ENCODE measurements at regions not wholly inside any gene's neighbourhood (a gene's known extent, or its start where the extent isn't known, plus 50 kb on each side); places are given as distances from the start of the nearest gene placed in this dataset.

DNA sequence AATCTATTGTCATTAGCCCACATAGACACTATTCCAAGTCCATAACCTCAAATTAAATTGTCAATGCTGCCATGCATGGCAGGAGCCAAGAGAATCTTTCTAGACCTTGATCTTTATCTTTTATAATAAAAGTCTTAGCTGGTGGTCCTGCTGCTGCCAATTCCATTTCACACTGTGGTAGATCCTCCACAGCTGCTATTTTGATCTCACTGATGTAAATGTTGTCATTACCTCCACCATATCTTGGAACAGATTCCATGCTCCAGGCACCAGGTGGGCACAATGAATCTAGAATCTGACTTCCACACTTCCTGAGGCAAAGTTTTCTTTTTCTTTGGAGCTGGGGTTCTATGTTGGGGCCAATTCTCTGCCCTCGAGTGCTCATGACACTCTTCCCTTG lies 161.2 kb downstream of the TMTC3 start:
- no peak for DNase-seq
- Mint-ChIP-seq H3K27ac (ENCODE audit: unreplicated experiment) (no peak overlapping the region), H3K9me3 (ENCODE audit: unreplicated experiment) (no peaks in the 10 kb centered on the region), H3K27me3 (ENCODE audit: insufficient read depth, unreplicated experiment) (peaks cover 5% of the 10 kb centered on the region), H3K4me3 (ENCODE audit: unreplicated experiment) (no peak overlapping the region), H3K4me1 (ENCODE audit: low read depth, unreplicated experiment) (peaks cover 15% of the 10 kb centered on the region), H3K36me3 (ENCODE audit: insufficient read depth, unreplicated experiment) (no peaks in the 10 kb centered on the region)
- ChIA-PET POLR2A (no interaction called here), CTCF (no interaction called here)
- Histone ChIP-seq H3K9me3 (no peaks in the 10 kb centered on the region), H3K4me3 (ENCODE audit: low read depth, low read length) (no peak overlapping the region), H3K27me3 (replicated peaks; ENCODE audit: control insufficient read depth, insufficient read depth, low read length) (no peaks in the 10 kb centered on the region), H3K36me3 (ENCODE audit: control insufficient read depth, insufficient read depth, low read length) (no peaks in the 10 kb centered on the region), H3K4me1 (peaks cover 41% of the 10 kb centered on the region)
- intact Hi-C loops (cut with micrococcal nuclease; ENCODE audit: unreplicated experiment), result no loop called here
- TF ChIP-seq, protein P1, sequence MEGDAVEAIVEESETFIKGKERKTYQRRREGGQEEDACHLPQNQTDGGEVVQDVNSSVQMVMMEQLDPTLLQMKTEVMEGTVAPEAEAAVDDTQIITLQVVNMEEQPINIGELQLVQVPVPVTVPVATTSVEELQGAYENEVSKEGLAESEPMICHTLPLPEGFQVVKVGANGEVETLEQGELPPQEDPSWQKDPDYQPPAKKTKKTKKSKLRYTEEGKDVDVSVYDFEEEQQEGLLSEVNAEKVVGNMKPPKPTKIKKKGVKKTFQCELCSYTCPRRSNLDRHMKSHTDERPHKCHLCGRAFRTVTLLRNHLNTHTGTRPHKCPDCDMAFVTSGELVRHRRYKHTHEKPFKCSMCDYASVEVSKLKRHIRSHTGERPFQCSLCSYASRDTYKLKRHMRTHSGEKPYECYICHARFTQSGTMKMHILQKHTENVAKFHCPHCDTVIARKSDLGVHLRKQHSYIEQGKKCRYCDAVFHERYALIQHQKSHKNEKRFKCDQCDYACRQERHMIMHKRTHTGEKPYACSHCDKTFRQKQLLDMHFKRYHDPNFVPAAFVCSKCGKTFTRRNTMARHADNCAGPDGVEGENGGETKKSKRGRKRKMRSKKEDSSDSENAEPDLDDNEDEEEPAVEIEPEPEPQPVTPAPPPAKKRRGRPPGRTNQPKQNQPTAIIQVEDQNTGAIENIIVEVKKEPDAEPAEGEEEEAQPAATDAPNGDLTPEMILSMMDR (IDR thresholded peaks at IDR 0.05; ENCODE audit: insufficient read depth in 1 of 2, low read depth in 1 of 2, low read length in 1 of 2, severe bottlenecking in 1 of 2, unreplicated experiment in 1 of 2), result no peak
- no TSS peak for BruUV-seq (replicated peaks)

DNA sequence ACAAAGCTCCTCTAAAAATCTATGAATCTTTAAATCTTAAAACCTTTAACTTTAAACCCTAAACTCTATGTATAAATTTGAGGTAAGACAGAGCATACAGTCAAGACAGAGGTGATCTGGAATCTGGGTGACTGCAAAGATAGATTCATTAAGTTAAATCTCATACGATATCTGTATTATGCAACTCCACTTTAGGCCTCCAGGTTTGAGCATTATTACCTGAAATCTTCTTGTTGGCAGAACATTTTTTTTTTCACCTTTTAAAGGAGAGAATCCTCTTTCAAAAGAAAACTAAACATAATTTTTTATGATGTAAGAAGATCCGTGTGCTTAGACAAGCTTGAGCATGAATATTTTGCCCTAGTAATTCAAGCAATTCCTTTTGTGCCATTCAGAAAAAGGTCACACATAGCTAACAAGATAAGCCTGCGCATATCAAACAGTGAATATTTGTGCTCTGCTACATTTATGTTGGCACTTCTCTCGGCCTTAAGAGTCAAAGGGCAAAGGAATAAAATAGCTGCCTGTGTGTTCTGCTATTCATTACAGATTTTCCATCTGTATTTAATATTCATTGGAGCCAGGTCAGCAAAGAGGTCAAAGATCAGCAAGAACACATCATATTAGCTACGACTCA lies 163.3 kb downstream of the TMTC3 start:
- H3K4me1 Mint-ChIP-seq (ENCODE audit: low read depth, unreplicated experiment), result peaks cover 15% of the 10 kb centered on the region
- Histone ChIP-seq H3K9me3 (no peaks in the 10 kb centered on the region), H3K36me3 (ENCODE audit: control insufficient read depth, insufficient read depth, low read length) (no peaks in the 10 kb centered on the region), H3K27me3 (replicated peaks; ENCODE audit: control insufficient read depth, insufficient read depth, low read length) (no peaks in the 10 kb centered on the region), H3K4me3 (ENCODE audit: low read depth, low read length) (no peak overlapping the region), H3K4me1 (peaks cover 37% of the 10 kb centered on the region)
- intact Hi-C loops (cut with micrococcal nuclease; ENCODE audit: unreplicated experiment), result no loop called here
- no peak overlapping the region for H3K4me3 Mint-ChIP-seq (ENCODE audit: unreplicated experiment)
- no peaks in the 10 kb centered on the region for H3K9me3 Mint-ChIP-seq (ENCODE audit: unreplicated experiment)
- no peak overlapping the region for H3K27ac Mint-ChIP-seq (ENCODE audit: unreplicated experiment)
- DNase-seq, result peak; percentile 29 to 39
- ChIA-PET CTCF (no interaction called here), POLR2A (interaction anchor here (0.6 kb wide), 1 partner anchor 19 kb away, joined by 4 read pairs; no protein-coding TSS in a partner anchor)
- H3K27me3 Mint-ChIP-seq (ENCODE audit: insufficient read depth, unreplicated experiment), result peaks cover 8% of the 10 kb centered on the region
- no TSS peak for BruUV-seq (replicated peaks)
- TF ChIP-seq, protein P1 (IDR thresholded peaks at IDR 0.05; ENCODE audit: insufficient read depth in 1 of 2, low read depth in 1 of 2, low read length in 1 of 2, severe bottlenecking in 1 of 2, unreplicated experiment in 1 of 2), result no peak
- H3K36me3 Mint-ChIP-seq (ENCODE audit: insufficient read depth, unreplicated experiment), result no peaks in the 10 kb centered on the region

DNA sequence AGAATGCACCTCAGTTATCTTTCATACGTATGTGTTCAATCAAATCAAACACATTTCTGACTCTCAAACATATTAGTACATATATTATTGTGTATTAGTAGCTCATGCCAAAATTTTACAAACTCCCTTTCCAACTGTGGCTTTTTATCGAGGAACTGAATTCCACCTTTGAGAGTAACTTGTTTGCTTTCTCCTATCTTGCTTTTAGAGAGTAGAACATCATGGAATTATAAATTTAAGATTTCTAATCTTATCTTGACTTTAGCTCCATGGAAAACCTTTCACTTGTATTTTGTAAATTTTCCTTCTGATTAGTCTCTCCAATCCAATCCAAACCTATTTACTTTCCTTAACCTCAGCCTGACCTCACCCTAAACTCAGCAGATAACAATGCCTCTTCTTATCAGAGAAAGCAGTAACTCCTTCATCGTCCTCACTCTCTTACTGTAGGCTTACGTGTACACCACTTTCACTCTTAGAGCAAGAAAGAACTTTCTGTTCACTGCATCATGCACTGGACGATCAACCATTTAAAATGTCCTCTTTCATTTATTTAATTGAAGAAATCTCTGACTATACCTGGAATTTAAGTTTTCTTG lies 164.5 kb downstream of the TMTC3 start:
- TF ChIP-seq, protein P1 (IDR thresholded peaks at IDR 0.05; ENCODE audit: insufficient read depth in 1 of 2, low read depth in 1 of 2, low read length in 1 of 2, severe bottlenecking in 1 of 2, unreplicated experiment in 1 of 2), result no peak
- no TSS peak for BruUV-seq (replicated peaks)
- Histone ChIP-seq H3K9me3 (no peaks in the 10 kb centered on the region), H3K4me3 (ENCODE audit: low read depth, low read length) (no peak overlapping the region), H3K36me3 (ENCODE audit: control insufficient read depth, insufficient read depth, low read length) (no peaks in the 10 kb centered on the region), H3K27me3 (replicated peaks; ENCODE audit: control insufficient read depth, insufficient read depth, low read length) (no peaks in the 10 kb centered on the region), H3K4me1 (peaks cover 29% of the 10 kb centered on the region)
- H3K9me3 Mint-ChIP-seq (ENCODE audit: unreplicated experiment), result no peaks in the 10 kb centered on the region
- peak; percentile 40 to 41 for DNase-seq
- H3K36me3 Mint-ChIP-seq (ENCODE audit: insufficient read depth, unreplicated experiment), result no peaks in the 10 kb centered on the region
- H3K27me3 Mint-ChIP-seq (ENCODE audit: insufficient read depth, unreplicated experiment), result peaks cover 8% of the 10 kb centered on the region
- no peak overlapping the region for H3K27ac Mint-ChIP-seq (ENCODE audit: unreplicated experiment)
- CTCF ChIA-PET, result no interaction called here
- intact Hi-C loops (cut with micrococcal nuclease; ENCODE audit: unreplicated experiment), result loop anchor here (2.0 kb wide), 2 partner anchors 22 to 118 kb away; no protein-coding TSS in a partner anchor
- peak overlapping the region; percentile 1 for H3K4me3 Mint-ChIP-seq (ENCODE audit: unreplicated experiment)
- H3K4me1 Mint-ChIP-seq (ENCODE audit: low read depth, unreplicated experiment), result peaks cover 15% of the 10 kb centered on the region
- POLR2A ChIA-PET, result no interaction called here
